Lung microvascular endothelial cell (primary cell): ENCODE measurements at regions not wholly inside any gene's neighbourhood (a gene's known extent, or its start where the extent isn't known, plus 50 kb on each side); places are given as distances from the start of the nearest gene placed in this dataset.

Experiments used
- DNase-seq, 2 donors: peaks; one replicate each; pipeline versions ENCODE4 v3.0.0 to v3.0.0-alpha.2; 2010; ENCODE audit warnings: low read depth in 2 of 2

DNA sequence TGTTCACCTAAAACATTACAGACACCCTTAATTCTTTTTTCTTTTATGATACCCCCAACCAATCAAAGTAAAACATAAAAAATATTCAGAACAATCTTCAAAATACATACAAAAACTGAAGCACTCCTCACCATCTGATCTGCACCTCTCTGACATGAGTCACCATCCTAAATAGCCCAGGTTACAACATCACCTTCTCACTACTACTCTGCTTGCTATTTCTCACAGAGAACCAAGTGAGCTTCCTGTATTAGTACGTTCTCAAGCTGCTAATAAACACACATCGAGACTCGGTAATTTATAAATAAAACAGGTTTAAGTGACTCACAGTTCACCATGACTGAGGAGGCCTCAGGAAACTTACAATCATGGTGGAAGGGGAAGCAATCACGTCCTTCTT, 183.5 kb downstream of the CBLN2 start:
- DNase-seq = no peak

- no peak for DNase-seq
Observed at GRCh38 chr18:72342933-72343332, 201.2 kb downstream of the CBLN2 start.

DNA sequence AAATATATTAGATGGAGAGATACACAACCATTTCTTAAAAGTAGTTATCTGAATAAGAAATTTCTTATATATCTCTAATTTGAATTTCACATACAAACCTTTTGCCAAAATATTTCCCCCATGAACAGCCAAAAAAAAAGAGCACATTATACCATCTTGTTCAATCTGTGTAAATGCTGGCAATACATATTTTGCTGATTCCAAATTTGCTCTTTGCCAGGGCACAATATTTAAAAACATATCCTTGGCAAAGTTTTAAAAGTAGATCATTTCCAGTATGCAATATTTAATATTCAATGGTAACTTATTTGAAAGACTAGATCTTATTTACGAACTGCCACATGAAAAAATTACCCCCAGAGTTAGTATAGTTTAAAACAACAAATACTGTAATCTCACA, 204.2 kb downstream of the CBLN2 start:
- DNase-seq = no peak

GRCh38 chr18:72336786-72337185, 207.4 kb downstream of the CBLN2 start:
- no peak for DNase-seq

- no peak for DNase-seq
Observed at GRCh38 chr18:72329533-72329932, 214.6 kb downstream of the CBLN2 start.

DNA sequence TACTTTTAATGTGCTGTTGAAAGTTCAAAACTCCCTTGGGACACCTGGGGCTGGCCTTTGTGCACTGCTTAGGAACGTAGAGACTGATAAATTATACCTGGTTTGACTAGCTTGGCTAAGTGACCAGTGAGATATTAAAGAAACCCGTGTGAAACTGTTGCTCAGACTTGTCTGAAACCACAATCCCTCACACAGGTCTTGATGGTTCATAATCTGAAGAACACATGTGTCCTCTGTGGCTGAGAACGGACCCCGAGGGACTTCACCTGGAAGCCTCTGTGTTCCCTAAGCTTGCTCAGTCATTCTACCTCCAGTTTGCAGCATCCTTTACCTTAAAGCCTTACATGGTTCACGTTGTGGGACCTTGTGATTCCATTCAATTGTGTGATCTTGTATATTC, 218.8 kb downstream of the CBLN2 start:
- no peak for DNase-seq

GRCh38 chr18:72324677-72325076, 219.5 kb downstream of the CBLN2 start:
- no peak for DNase-seq

GRCh38 chr18:72316497-72316896, 227.6 kb downstream of the CBLN2 start:
- no peak for DNase-seq

- no peak for DNase-seq
Observed at GRCh38 chr18:72283148-72283925, 260.8 kb downstream of the CBLN2 start.

- DNase-seq = no peak
Observed at GRCh38 chr18:72273025-72273424, 271.1 kb downstream of the CBLN2 start.

GRCh38 chr18:72261590-72261989, 282.6 kb downstream of the CBLN2 start:
- no peak for DNase-seq

GRCh38 chr18:72246076-72246475, 298.1 kb downstream of the CBLN2 start:
- DNase-seq = no peak

GRCh38 chr18:72235422-72235821, 308.7 kb downstream of the CBLN2 start:
- DNase-seq = no peak

- no peak for DNase-seq
Observed at GRCh38 chr18:72233106-72233505, 311.0 kb downstream of the CBLN2 start.

- DNase-seq = no peak
Observed at GRCh38 chr18:72232644-72233043, 311.5 kb downstream of the CBLN2 start.

DNA sequence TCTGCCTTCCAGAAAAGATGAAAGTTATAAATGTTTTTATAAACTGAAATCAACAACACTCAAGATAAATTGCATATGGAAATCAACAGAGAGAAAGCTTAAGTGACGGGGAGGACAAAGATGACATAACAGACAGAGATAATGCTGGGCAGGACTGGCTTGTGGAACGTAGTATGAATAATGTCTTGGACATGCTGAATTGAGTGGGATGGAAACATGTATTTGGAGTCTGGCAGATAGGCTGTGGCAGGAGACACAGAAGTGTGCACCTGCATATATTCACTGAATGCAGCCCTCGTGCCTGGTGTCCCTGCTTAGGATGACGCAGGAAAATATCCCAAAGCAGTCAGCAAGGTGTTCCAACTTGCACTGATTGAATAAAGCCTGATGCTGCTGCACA, 318.2 kb downstream of the CBLN2 start:
- no peak for DNase-seq

DNA sequence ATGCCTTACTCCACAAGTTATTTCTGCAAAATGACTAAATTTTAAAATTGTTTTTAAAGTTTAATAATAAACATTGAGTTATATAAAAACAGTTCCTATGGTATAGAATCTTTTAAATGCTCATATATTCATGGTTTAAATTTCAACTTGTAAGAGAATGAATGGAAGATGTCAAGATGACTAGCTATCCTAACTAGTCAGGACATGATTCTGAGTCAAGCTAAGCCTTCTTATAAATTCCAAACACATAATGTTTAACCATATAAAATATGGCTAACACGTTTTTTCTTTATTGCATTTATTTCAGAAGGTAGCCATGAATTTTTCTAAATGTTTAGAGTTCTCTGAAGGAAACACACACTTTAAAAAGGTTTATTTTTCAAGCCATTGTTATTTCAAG, 320.4 kb downstream of the CBLN2 start:
- DNase-seq = no peak

GRCh38 chr18:72208920-72209676, 335.0 kb downstream of the CBLN2 start:
- DNase-seq = no peak

DNA sequence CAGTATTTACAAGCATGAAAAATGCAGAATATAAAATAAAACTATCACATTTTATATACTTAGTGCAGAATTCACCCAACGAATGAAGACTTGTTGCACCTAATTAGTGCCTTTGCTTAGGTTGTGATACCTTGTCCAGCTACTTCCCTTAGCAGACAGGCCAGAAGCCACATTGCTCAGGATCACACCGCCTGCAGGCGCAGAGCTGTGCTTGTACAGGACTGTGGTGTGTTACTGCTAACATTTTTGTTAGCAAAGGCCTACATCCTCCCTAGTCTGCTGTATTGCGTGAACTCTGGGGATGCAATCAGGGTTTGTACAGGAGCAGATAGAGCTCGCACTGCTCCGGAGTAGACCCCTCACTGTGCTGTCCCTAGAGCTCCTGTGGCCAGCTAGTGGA, 336.9 kb downstream of the CBLN2 start:
- no peak for DNase-seq

GRCh38 chr18:72206814-72207213, 337.3 kb downstream of the CBLN2 start:
- DNase-seq = no peak

- DNase-seq = no peak
Observed at GRCh38 chr18:72201032-72201431, 343.1 kb downstream of the CBLN2 start.

- DNase-seq = no peak
Observed at GRCh38 chr18:72197591-72197990, 346.6 kb downstream of the CBLN2 start.

- DNase-seq = no peak
Observed at GRCh38 chr18:72194072-72194471, 350.1 kb downstream of the CBLN2 start.
